ENCODE measurements at regions not wholly inside any gene's neighbourhood (a gene's known extent, or its start where the extent isn't known, plus 50 kb on each side); places are given as distances from the start of the nearest gene placed in this dataset.
"Not testable (repeated sequence)": the region's sequence is repeated elsewhere in the genome, so short reads cannot be mapped to it uniquely, and the experiment has no call there.

- CTCF ChIA-PET = interaction anchor here (0.7 to 1.6 kb wide), 5 partner anchors 9 to 932 kb away, joined by 3 to 7 read pairs (median 3); no protein-coding TSS in a partner anchor
- SMC1A ChIA-PET (ENCODE audit: uncharacterized antibody, unreplicated experiment) = interaction anchor here (0.6 to 1.5 kb wide), 4 partner anchors 26 to 138 kb away, joined by 3 to 9 read pairs (median 3); no protein-coding TSS in a partner anchor
- no peak overlapping the region for H3K4me2 ChIP-seq (ENCODE audit: control insufficient read depth, insufficient read depth)
- RAD21 ChIA-PET (ENCODE audit: unreplicated experiment) = interaction anchor here (1.2 kb wide), 1 partner anchor 94 kb away, joined by 3 read pairs; the partner anchor contains the start of gene SVIL
- no peaks in the 10 kb centered on the region; a peak in 1 of 4 replicates for H3K36me3 ChIP-seq (ENCODE audit: control insufficient read depth in 2 of 2, insufficient read depth in 2 of 2, low read length in 1 of 2)
- no peak overlapping the region for H2AFZ ChIP-seq (ENCODE audit: control insufficient read depth, low read depth, low read length)
- no peaks in the 10 kb centered on the region for H3K4me1 ChIP-seq (ENCODE audit: control insufficient read depth, insufficient read depth, low read length)
- ATAC-seq (peak; percentile 6; the same call in 1 of the 3 replicates), DNase-seq (ENCODE audit: low read depth, low spot score) (no peak), FAIRE-seq (no peak)
- POLR2A ChIA-PET = no interaction called here
- in situ Hi-C loops (cut with MboI) = no loop called here
- no peaks in the 10 kb centered on the region for H3K27me3 ChIP-seq (replicated peaks in 1 of 2; ENCODE audit: control insufficient read depth in 2 of 2, insufficient read depth in 2 of 2, low read length in 1 of 2)
- no TSS peak for BruUV-seq (replicated peaks)
- no peaks in the 10 kb centered on the region for H4K20me1 ChIP-seq (ENCODE audit: control insufficient read depth, insufficient read depth)
- H3K27ac ChIP-seq (ENCODE audit: control insufficient read depth, insufficient read depth) = no peak overlapping the region
- no peak overlapping the region for H3K9ac ChIP-seq (ENCODE audit: control insufficient read depth, insufficient read depth, low read length)
- TF ChIP-seq EGR1 (IDR thresholded peaks at IDR 0.05; ENCODE audit: borderline replicate concordance in 1 of 2, low read depth in 2 of 2, low read length in 2 of 2) (no peak), GATAD2B (conservative IDR thresholded peaks at IDR 0.05; ENCODE audit: low read depth) (no peak), SMARCA5 (IDR thresholded peaks at IDR 0.05) (no peak), NFYB (IDR thresholded peaks at IDR 0.05; ENCODE audit: insufficient read depth, low read depth, low read length) (no peak), SIN3A (IDR thresholded peaks at IDR 0.05; ENCODE audit: low read depth, low read length) (no peak), SREBF2 (IDR thresholded peaks at IDR 0.05; ENCODE audit: low read length) (no peak), NFIC (IDR thresholded peaks at IDR 0.05; ENCODE audit: low read depth, low read length) (no peak), FOXK2 (IDR thresholded peaks at IDR 0.05) (no peak), ZSCAN29 (IDR thresholded peaks at IDR 0.05) (no peak)
- intact Hi-C loops (cut with micrococcal nuclease; ENCODE audit: unreplicated experiment) = no loop called here
- no peak overlapping the region for H3K4me3 ChIP-seq
- no peaks in the 10 kb centered on the region for H3K79me2 ChIP-seq (ENCODE audit: control insufficient read depth, insufficient read depth, low read length)
- 26% methylated on average over 5 of the region's 6 CpGs for WGBS (ENCODE audit: insufficient coverage, insufficient replicate concordance, low lambda C conversion rate, missing lambda C conversion rate)
- H3K9me3 ChIP-seq (replicated peaks; ENCODE audit: control insufficient read depth, insufficient read depth, low read length) = no peaks in the 10 kb centered on the region
These were observed 93.8 kb upstream of the SVIL start for GRCh38 chr10:29728541-29729049.

GRCh38 chr10:29725927-29726326 lies 91.2 kb upstream of the SVIL start:
- H3K79me2 ChIP-seq (ENCODE audit: control insufficient read depth, insufficient read depth, low read length); H3K9me3 ChIP-seq (replicated peaks; ENCODE audit: control insufficient read depth, insufficient read depth, low read length); H3K4me3 ChIP-seq; H3K9ac ChIP-seq (ENCODE audit: control insufficient read depth, insufficient read depth, low read length); DNase-seq (ENCODE audit: low read depth, low spot score); H2AFZ ChIP-seq (ENCODE audit: control insufficient read depth, low read depth, low read length); H3K27ac ChIP-seq (ENCODE audit: control insufficient read depth, insufficient read depth); H3K4me1 ChIP-seq (ENCODE audit: control insufficient read depth, insufficient read depth, low read length); FAIRE-seq; intact Hi-C loops (cut with micrococcal nuclease; ENCODE audit: unreplicated experiment); H3K36me3 ChIP-seq (ENCODE audit: control insufficient read depth in 2 of 2, insufficient read depth in 2 of 2, low read length in 1 of 2); BruUV-seq (replicated peaks); in situ Hi-C loops (cut with MboI); H4K20me1 ChIP-seq (ENCODE audit: control insufficient read depth, insufficient read depth); H3K4me2 ChIP-seq (ENCODE audit: control insufficient read depth, insufficient read depth); H3K27me3 ChIP-seq (replicated peaks in 1 of 2; ENCODE audit: control insufficient read depth in 2 of 2, insufficient read depth in 2 of 2, low read length in 1 of 2): not testable (repeated sequence)
- ATAC-seq = peak; percentile 13; the same call in 2 of the 3 replicates
- CTCF ChIA-PET = interaction anchor here (1.2 kb wide), 1 partner anchor 9 kb away, joined by 3 read pairs; no protein-coding TSS in a partner anchor
- WGBS (ENCODE audit: insufficient coverage, insufficient replicate concordance, low lambda C conversion rate, missing lambda C conversion rate) = 0% methylated on average over 1 of the region's 1 CpG
- RAD21 ChIA-PET (ENCODE audit: unreplicated experiment) = interaction anchor here (0.6 kb wide), 1 partner anchor 121 kb away, joined by 3 read pairs; no protein-coding TSS in a partner anchor
- SMC1A ChIA-PET (ENCODE audit: uncharacterized antibody, unreplicated experiment) = interaction anchor here (1.0 to 1.9 kb wide), 3 partner anchors 8 to 66 kb away, joined by 4 to 5 read pairs (median 5); no protein-coding TSS in a partner anchor
- POLR2A ChIA-PET = interaction anchor here (0.6 kb wide), 1 partner anchor 1169 kb away, joined by 3 read pairs; no protein-coding TSS in a partner anchor
